Fibroblast of lung (primary cell): ENCODE measurements at regions not wholly inside any gene's neighbourhood (a gene's known extent, or its start where the extent isn't known, plus 50 kb on each side); places are given as distances from the start of the nearest gene placed in this dataset.

Source experiments
- CTCF ChIP-seq, 2 donors: IDR thresholded peaks in 1 of 2; conservative IDR thresholded peaks in 1 of 2; 1 replicate in 1 of 2; 2 replicates in 1 of 2; pipeline ENCODE4 v1.5.1; 2011 to 2012; ENCODE audit warnings: low read length in 2 of 2, control low read depth in 1 of 2, inconsistent platforms in 1 of 2, low read depth in 1 of 2, mild to moderate bottlenecking in 1 of 2
- EZH2 ChIP-seq: IDR thresholded peaks from 2 replicates; pipeline ENCODE4 v1.5.1; 2012; ENCODE audit warnings: low read length, control low read depth, mild to moderate bottlenecking; ENCODE audit errors: missing control alignments

- TF ChIP-seq CTCF (conservative IDR thresholded peaks at IDR 0.05 in 1 of 2, IDR thresholded peaks at IDR 0.05 in 1 of 2; ENCODE audit: low read depth in 1 of 2, low read length in 2 of 2) = no peak
- TF ChIP-seq EZH2 = no peak
Measured at GRCh38 chr16:85239239-85239638, 127.0 kb upstream of the CIBAR2 start.
